GM18951 (cell line): ENCODE measurements at regions not wholly inside any gene's neighbourhood (a gene's known extent, or its start where the extent isn't known, plus 50 kb on each side); places are given as distances from the start of the nearest gene placed in this dataset.

Source experiments
- POLR2A ChIP-seq: IDR thresholded peaks from 4 replicates; pipeline ENCODE4 v1.6.1; 2011; ENCODE audit warnings: mild to moderate bottlenecking; ENCODE audit not compliant: insufficient read length, insufficient read depth; ENCODE audit errors: extremely low read depth
- in situ Hi-C: fragments of 300-500 bp; cut with MboI; formaldehyde crosslinking; loops from one replicate; pipeline ENCODE4 v1.12.0; 2022; ENCODE audit warnings: low sequenced_read_pairs, mixed read lengths, inconsistent platforms; ENCODE audit not compliant: unreplicated experiment

GRCh38 chr18:6565815-6566081 lies 151.0 kb upstream of the L3MBTL4 start:
- TF ChIP-seq POLR2A = no peak
- in situ Hi-C loops = loop anchor here (25.0 kb wide), 1 partner anchor 322 kb away; no protein-coding TSS in a partner anchor

GRCh38 chr18:6566338-6566911 lies 151.7 kb upstream of the L3MBTL4 start:
- in situ Hi-C loops = loop anchor here (25.0 kb wide), 1 partner anchor 321 kb away; no protein-coding TSS in a partner anchor
- TF ChIP-seq POLR2A = no peak

- TF ChIP-seq POLR2A = no peak
- in situ Hi-C loops = loop anchor here (25.0 kb wide), 1 partner anchor 317 kb away; no protein-coding TSS in a partner anchor
Observed at GRCh38 chr18:6569813-6570212, 155.1 kb upstream of the L3MBTL4 start.

- no peak for TF ChIP-seq POLR2A
- in situ Hi-C loops = loop anchor here (25.0 kb wide), 1 partner anchor 317 kb away; no protein-coding TSS in a partner anchor
Observed at GRCh38 chr18:6570581-6571238, 156.0 kb upstream of the L3MBTL4 start.

- in situ Hi-C loops = loop anchor here (25.0 kb wide), 1 partner anchor 316 kb away; no protein-coding TSS in a partner anchor
- no peak for TF ChIP-seq POLR2A
Observed at GRCh38 chr18:6571239-6571602, 156.5 kb upstream of the L3MBTL4 start.

- in situ Hi-C loops = loop anchor here (25.0 kb wide), 1 partner anchor 315 kb away; no protein-coding TSS in a partner anchor
Observed at GRCh38 chr18:6572192-6572591, 157.3 kb upstream of the ARHGAP28 start.

- in situ Hi-C loops = loop anchor here (25.0 kb wide), 1 partner anchor 313 kb away; no protein-coding TSS in a partner anchor
- no peak for TF ChIP-seq POLR2A
Observed at GRCh38 chr18:6574631-6575030, 154.9 kb upstream of the ARHGAP28 start.

GRCh38 chr18:6575908-6576307 lies 153.6 kb upstream of the ARHGAP28 start:
- in situ Hi-C loops = no loop called here
- TF ChIP-seq POLR2A = no peak

- in situ Hi-C loops = no loop called here
Observed at GRCh38 chr18:6576718-6577375, 152.7 kb upstream of the ARHGAP28 start.

GRCh38 chr18:6578686-6579085 lies 150.8 kb upstream of the ARHGAP28 start:
- in situ Hi-C loops = no loop called here
- no peak for TF ChIP-seq POLR2A

More at GRCh38 chr18:6576718-6577375, 152.7 kb upstream of the ARHGAP28 start:
- no peak for TF ChIP-seq POLR2A

- in situ Hi-C loops = no loop called here
- no peak for TF ChIP-seq POLR2A
Observed at GRCh38 chr18:6579486-6579885, 150.0 kb upstream of the ARHGAP28 start.

- in situ Hi-C loops = no loop called here
- no peak for TF ChIP-seq POLR2A
Observed at GRCh38 chr18:6580401-6580800, 149.1 kb upstream of the ARHGAP28 start.

- TF ChIP-seq POLR2A = no peak
- in situ Hi-C loops = no loop called here
Observed at GRCh38 chr18:6589923-6590322, 139.6 kb upstream of the ARHGAP28 start.

- in situ Hi-C loops = no loop called here
Observed at GRCh38 chr18:6590326-6590725, 139.2 kb upstream of the ARHGAP28 start.

More at GRCh38 chr18:6590326-6590725, 139.2 kb upstream of the ARHGAP28 start:
- TF ChIP-seq POLR2A = no peak
